ENCODE measurements at regions not wholly inside any gene's neighbourhood (a gene's known extent, or its start where the extent isn't known, plus 50 kb on each side); places are given as distances from the start of the nearest gene placed in this dataset.

GRCh38 chr20:17819395-17820093 is 119.8 kb downstream of the BANF2 start:
- DNase-seq (ENCODE audit: low spot score) (no peak), ATAC-seq (ENCODE audit: low FRiP score) (no peak)
- TF ChIP-seq CTCF (IDR thresholded peaks at IDR 0.05), result no peak

- no peak for DNase-seq (ENCODE audit: low spot score)
- no peak for ATAC-seq (ENCODE audit: low FRiP score)
- TF ChIP-seq CTCF (IDR thresholded peaks at IDR 0.05), result no peak
Observed at GRCh38 chr20:17818187-17818586, 118.4 kb downstream of the BANF2 start.

DNA sequence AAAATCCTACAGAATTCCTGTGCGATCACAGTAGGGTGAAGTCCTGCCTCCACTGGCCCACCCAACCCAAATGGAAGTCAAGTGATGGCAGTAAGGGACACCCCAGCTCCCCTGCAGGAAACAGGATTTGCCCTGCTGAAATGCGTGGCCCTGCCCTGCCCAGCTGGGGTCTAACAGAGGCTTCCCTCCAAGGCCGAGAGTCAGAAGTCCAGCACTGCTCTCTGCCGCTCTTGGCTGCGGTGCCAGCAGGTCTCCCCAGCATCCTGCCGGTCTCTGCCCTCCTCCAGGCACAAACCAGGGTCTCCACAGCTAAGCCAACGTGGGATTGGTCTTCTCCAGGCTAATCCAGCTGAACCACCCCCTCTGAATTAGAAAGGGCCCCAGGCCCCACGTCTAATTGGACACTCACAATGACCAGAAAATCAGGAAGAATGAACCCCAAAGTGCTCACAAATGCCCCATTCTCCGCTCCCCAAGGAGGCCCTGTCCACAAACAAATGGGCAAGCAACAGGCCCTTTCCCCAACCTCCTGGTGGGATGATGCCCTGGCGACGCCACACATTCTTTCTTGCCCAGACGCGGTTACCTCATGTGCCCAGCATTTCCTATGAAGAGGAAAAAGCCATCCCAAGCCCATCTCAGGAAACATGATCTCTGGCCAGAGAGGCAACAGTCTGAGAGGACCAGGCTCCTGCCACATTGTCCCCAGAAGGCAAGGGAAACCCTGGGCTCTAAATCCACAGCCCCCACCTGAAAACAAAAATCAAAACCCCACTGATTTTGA is 117.2 kb downstream of the BANF2 start:
- ATAC-seq (ENCODE audit: low FRiP score) (no peak), DNase-seq (ENCODE audit: low spot score) (no peak)
- TF ChIP-seq CTCF (IDR thresholded peaks at IDR 0.05), result no peak

GRCh38 chr20:17811628-17811965 is 111.8 kb downstream of the BANF2 start:
- no peak for ATAC-seq (ENCODE audit: low FRiP score)
- DNase-seq (ENCODE audit: low spot score), result no peak

DNA sequence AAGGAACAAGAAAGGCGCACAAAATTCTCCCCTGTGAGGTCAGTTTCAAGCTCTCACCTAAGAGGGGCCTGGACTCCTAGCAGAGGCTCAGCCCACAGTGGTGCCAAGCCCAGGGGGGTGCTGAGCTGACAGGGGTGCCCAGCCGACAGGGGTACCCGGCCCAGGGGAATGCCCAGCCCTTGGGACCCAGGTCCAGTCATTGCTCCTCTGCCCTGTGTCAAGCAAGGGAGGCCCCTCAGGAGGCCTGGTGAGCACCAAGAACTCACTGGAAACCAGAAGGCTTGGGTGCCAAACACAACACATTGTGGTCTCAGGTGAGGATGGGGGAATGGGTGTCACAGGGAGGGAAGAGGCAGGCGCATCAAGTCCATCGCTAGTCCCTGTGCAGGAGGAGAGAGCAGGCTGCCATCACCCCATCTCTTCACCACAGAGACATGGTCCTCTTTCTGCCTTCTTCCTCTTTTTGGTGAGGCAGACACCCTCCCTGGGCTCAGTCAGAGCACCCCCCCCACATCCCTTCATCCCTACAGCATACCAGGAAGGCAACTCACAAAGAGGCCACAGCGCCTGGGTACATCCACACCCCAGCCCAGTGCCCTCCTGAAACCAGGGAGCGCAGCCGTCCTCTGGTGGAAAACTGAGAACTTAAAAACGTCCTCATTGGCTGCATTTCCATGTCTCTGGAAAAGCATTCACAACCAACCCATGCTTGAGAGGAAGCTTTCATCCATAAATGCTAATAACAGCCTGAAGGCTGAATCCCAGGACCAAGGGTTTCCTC is 111.3 kb downstream of the BANF2 start:
- DNase-seq (ENCODE audit: low spot score), result no peak
- no peak for ATAC-seq (ENCODE audit: low FRiP score)
- TF ChIP-seq CTCF (IDR thresholded peaks at IDR 0.05), result no peak

More at GRCh38 chr20:17811628-17811965, 111.8 kb downstream of the BANF2 start:
- TF ChIP-seq CTCF (IDR thresholded peaks at IDR 0.05), result no peak

GRCh38 chr20:17810062-17810631 is 110.4 kb downstream of the BANF2 start:
- ATAC-seq (ENCODE audit: low FRiP score) (no peak), DNase-seq (ENCODE audit: low spot score) (no peak)
- TF ChIP-seq CTCF (IDR thresholded peaks at IDR 0.05), result no peak
